ENCODE measurements at regions not wholly inside any gene's neighbourhood (a gene's known extent, or its start where the extent isn't known, plus 50 kb on each side); places are given as distances from the start of the nearest gene placed in this dataset.
"Not testable (repeated sequence)": the region's sequence is repeated elsewhere in the genome, so short reads cannot be mapped to it uniquely, and the experiment has no call there.

DNA sequence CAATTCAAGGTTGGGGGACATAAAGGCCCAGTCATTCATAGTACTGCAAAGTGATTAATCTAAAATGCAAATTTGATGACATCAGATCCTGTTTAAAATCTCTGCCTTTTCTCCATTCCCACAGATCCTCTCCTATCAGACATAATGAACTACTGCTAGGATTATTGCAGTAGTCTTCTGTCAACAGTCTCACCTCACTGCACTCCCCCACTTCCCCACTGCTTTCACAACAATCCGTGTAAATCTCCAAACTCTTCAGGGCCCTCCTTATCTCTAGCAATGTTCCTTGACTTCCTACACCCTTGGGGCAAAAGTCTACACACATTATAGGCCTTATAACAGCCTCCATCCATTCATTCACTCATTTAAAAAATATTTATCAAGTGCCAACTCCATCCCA is 112.4 kb downstream of the KBTBD2 start:
- Mint-ChIP-seq H3K9me3 (no peaks in the 10 kb centered on the region), H3K4me1 (ENCODE audit: low read depth) (no peaks in the 10 kb centered on the region), H3K27ac (no peak overlapping the region), H3K36me3 (no peaks in the 10 kb centered on the region), H3K4me3 (no peak overlapping the region), H3K27me3 (peaks cover 5% of the 10 kb centered on the region)
- intact Hi-C loops (cut with micrococcal nuclease): no loop called here
- ChIA-PET CTCF (no interaction called here), POLR2A (no interaction called here)
- no peak for DNase-seq

DNA sequence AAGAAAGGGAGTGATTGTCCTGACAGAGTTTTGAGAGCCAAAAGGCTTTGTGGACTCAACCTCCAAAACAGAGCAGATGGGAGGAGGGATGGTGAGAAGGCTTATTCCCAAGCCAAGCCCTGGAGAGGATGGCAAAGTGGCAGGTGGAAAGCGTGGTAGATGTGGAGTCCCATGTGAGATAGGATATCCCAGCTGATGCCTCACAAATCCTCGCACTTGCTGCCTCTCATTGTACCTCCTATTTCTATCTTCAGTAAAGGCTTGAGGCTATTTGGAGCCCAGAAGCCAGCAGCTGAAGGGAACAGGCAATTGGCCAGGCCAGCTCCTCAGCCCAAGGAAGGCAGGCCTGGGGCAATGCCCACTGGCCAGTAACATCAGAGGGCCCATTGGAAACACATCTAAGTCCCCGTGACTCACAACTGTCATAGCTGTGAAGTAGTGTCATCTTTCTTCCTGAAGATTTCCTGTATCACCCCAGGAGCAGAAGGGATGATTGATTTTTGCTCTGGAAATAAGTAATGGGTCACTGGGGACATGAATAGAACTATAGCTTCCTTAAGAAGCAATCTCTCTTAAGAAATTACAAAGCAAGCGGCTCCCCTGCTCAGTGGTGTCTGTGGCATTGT is 114.4 kb downstream of the KBTBD2 start:
- H3K27me3 Mint-ChIP-seq: peaks cover 13% of the 10 kb centered on the region
- H3K4me3 Mint-ChIP-seq; H3K4me1 Mint-ChIP-seq (ENCODE audit: low read depth); DNase-seq; H3K9me3 Mint-ChIP-seq; H3K27ac Mint-ChIP-seq; POLR2A ChIA-PET; intact Hi-C loops (cut with micrococcal nuclease); H3K36me3 Mint-ChIP-seq: not testable (repeated sequence)
- CTCF ChIA-PET: interaction anchor here (1.1 kb wide), 1 partner anchor 234 kb away, joined by 3 read pairs; no protein-coding TSS in a partner anchor

DNA sequence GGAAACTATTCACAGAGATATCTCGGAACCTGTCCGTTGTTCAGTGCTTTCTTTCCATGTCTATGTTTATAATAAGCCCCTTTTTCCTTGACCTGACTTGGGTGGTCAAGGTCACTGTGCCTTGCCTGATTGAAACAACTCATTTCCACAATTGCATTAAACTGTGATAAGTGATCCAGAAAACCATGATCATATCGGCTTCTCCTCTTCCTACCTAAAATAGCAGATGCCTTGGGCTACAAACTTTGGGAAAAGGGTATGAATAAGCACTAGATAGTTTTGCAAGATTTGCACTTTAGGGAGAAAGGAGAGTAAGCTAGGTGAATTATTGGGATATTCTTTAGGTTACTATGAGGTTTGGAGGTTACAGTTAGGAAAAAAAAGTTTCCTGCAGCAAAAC is 115.2 kb downstream of the KBTBD2 start:
- not testable (repeated sequence) for H3K27ac Mint-ChIP-seq

DNA sequence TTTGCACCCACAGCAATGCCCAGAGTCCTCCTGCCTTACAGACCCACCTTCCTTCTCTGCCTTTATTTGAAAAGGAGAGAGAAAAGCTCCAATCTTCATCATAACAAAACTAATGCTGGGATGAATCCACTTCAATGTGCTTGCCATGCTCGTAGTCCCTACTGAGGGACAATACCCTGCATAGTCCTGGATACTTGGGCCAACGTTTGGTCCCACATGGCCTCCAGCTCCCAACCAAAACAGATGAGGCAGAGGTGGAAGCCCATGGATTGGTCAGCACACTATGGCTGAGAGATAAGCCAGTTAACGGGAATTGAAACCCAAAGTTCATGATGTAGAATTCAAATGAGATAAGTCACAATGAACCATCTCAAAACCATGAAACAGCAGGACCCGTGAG is 115.8 kb downstream of the KBTBD2 start:
- POLR2A ChIA-PET; DNase-seq; H3K9me3 Mint-ChIP-seq; H3K27ac Mint-ChIP-seq; H3K36me3 Mint-ChIP-seq; intact Hi-C loops (cut with micrococcal nuclease); H3K4me1 Mint-ChIP-seq (ENCODE audit: low read depth); CTCF ChIA-PET; H3K4me3 Mint-ChIP-seq: not testable (repeated sequence)
- H3K27me3 Mint-ChIP-seq: peaks cover 15% of the 10 kb centered on the region

More for the DNA sequence above, 115.2 kb downstream of the KBTBD2 start:
- DNase-seq; H3K4me1 Mint-ChIP-seq (ENCODE audit: low read depth); intact Hi-C loops (cut with micrococcal nuclease); POLR2A ChIA-PET; H3K4me3 Mint-ChIP-seq; H3K36me3 Mint-ChIP-seq; H3K9me3 Mint-ChIP-seq; CTCF ChIA-PET: not testable (repeated sequence)
- H3K27me3 Mint-ChIP-seq: peaks cover 15% of the 10 kb centered on the region

DNA sequence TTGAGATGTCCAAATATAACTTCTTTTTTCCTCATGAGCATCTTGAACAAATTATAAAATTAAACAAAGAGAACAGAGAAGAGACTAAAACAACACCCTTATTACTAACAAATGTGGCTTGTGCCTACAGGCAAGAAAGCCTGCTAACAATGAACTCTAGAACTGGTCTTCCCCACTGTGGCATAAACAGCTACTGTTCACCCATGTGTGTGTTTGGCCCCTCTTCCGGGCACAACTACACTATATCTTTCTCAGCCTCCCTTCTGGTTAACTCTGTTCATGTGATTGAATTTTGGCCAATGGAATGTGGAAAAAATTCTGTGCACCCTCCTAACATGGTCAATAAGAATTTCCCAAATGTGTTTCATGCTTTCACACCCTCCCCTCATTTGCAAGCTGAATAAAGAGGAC is 117.0 kb downstream of the KBTBD2 start:
- no peak for DNase-seq
- Mint-ChIP-seq H3K27ac (no peak overlapping the region), H3K27me3 (peaks cover 15% of the 10 kb centered on the region), H3K4me3 (no peak overlapping the region), H3K9me3 (no peaks in the 10 kb centered on the region), H3K4me1 (ENCODE audit: low read depth) (no peaks in the 10 kb centered on the region), H3K36me3 (no peaks in the 10 kb centered on the region)
- intact Hi-C loops (cut with micrococcal nuclease): no loop called here
- POLR2A ChIA-PET: no interaction called here
- CTCF ChIA-PET: no interaction called here

DNA sequence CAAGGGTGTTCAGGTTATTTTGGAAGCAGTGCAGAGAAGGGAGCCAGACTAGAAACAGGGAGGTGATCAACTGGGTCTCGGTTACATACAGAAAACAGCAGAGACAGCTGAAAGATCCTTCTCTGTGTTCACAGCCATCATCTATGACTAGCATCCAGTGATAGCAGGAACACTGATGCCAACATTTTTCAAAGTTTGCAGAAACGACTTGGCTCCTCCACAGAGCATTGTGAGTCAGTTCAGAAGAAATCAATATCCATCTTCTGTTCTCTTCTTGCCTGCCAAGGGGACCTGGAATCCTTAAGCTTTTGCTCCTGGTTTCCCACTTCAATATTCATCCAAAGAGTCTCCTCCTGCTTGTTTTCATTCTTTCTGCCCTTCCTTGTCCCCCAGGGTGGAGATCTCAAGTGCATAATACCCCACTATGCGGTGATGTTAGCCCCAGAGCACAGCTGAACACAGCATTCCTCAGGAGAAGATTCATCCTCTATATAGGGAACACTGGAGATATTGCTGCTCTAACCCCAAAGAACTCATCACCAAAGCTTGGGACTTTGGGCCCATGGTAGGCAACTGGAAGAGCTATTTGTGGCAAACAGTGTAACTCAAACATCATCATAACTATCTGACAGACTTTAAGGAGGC is 122.6 kb downstream of the KBTBD2 start:
- H3K27ac Mint-ChIP-seq; CTCF ChIA-PET; H3K36me3 Mint-ChIP-seq; H3K4me1 Mint-ChIP-seq (ENCODE audit: low read depth); DNase-seq; H3K4me3 Mint-ChIP-seq; POLR2A ChIA-PET; H3K9me3 Mint-ChIP-seq: not testable (repeated sequence)
- H3K27me3 Mint-ChIP-seq: peaks cover 19% of the 10 kb centered on the region
- intact Hi-C loops (cut with micrococcal nuclease): loop anchor here (10.0 kb wide), 1 partner anchor 274 kb away; the partner anchor contains the start of genes AVL9 and LSM5

DNA sequence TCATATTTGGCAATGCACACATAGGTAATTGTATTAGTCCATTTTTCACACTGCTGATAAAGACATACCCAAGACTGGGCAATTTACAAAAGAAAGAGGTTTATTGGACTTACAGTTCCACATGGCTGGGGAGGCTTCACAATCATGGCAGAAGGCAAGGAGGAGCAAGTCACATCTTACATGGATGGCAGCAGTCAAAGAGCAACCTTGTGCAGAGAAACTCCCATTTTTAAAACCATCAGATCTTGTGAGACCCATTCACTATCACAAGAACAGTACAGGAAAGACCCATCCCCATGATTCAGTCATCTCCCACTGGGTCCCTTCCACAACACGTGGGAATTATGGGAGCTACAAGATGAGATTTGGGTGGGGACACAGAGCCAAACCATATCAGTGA is 123.2 kb downstream of the KBTBD2 start:
- H3K9me3 Mint-ChIP-seq; H3K4me1 Mint-ChIP-seq (ENCODE audit: low read depth); H3K4me3 Mint-ChIP-seq; POLR2A ChIA-PET; DNase-seq; H3K27ac Mint-ChIP-seq; H3K36me3 Mint-ChIP-seq; CTCF ChIA-PET: not testable (repeated sequence)
- peaks cover 21% of the 10 kb centered on the region for H3K27me3 Mint-ChIP-seq
- intact Hi-C loops (cut with micrococcal nuclease): loop anchor here (10.0 kb wide), 1 partner anchor 274 kb away; the partner anchor contains the start of genes AVL9 and LSM5

DNA sequence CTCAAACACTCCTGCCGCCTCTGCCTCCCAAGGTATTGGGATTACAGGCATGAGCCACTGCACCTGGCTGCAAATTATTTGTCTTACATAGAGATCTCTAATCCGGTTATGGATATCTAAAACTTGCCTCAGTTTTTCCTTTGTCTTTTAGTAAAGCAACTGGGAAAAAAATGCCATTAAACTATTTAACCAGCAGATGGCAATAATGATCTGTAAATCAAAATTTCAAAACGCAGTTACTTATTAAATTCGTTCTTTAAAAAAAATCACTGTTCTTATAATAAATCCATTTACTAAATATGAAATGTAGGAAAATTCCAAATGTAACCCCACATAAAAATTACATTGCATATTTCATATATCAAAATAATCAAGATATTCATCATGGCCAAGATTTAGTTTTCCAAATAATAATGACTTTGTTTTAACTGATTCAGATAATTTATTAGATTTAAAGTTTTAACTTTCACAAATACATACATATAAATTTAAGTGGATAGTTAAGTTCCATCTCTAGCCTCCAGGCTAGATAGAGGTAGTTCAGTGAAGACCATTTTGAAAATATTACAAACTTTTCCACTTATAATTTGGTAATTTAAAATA is 125.8 kb downstream of the KBTBD2 start:
- POLR2A ChIA-PET; H3K27ac Mint-ChIP-seq; DNase-seq; H3K36me3 Mint-ChIP-seq; H3K4me3 Mint-ChIP-seq; H3K4me1 Mint-ChIP-seq (ENCODE audit: low read depth); H3K9me3 Mint-ChIP-seq: not testable (repeated sequence)
- CTCF ChIA-PET: interaction anchor here (0.8 to 1.2 kb wide), 5 partner anchors 35 to 343 kb away, joined by 3 to 5 read pairs (median 4); no protein-coding TSS in a partner anchor
- intact Hi-C loops (cut with micrococcal nuclease): loop anchor here (1.0 to 10.0 kb wide), 2 partner anchors 271 to 342 kb away; partner anchors contain the start of genes AVL9 and LSM5
- H3K27me3 Mint-ChIP-seq: peaks cover 35% of the 10 kb centered on the region

DNA sequence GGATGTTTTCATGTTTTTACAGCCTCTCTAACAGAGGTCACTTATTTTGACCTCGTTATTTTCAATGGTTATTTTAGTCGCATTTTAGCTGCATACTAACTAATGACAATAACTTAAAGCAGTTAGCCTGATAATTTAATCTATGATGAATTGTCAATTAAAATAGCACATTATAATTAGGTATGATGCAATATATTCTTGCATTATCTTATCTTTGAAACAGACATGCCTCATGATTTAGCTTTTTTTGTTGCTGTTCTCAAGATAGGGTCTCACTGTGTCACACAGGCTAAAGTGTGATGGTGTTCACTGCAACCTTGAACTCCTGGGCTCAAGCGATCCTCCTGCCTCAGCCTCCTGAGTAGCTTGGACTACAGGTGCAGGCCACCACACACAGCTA is 126.4 kb downstream of the KBTBD2 start:
- Mint-ChIP-seq H3K27me3 (peaks cover 36% of the 10 kb centered on the region), H3K27ac (no peak overlapping the region), H3K4me1 (ENCODE audit: low read depth) (peaks cover 8% of the 10 kb centered on the region), H3K4me3 (no peak overlapping the region), H3K36me3 (no peaks in the 10 kb centered on the region), H3K9me3 (peaks cover 6% of the 10 kb centered on the region)
- intact Hi-C loops (cut with micrococcal nuclease): loop anchor here (1.0 to 10.0 kb wide), 2 partner anchors 270 to 342 kb away; partner anchors contain the start of genes AVL9 and LSM5
- ChIA-PET POLR2A (no interaction called here), CTCF (interaction anchor here (0.7 to 1.2 kb wide), 5 partner anchors 35 to 343 kb away, joined by 3 to 5 read pairs (median 5); no protein-coding TSS in a partner anchor)
- DNase-seq: no peak

DNA sequence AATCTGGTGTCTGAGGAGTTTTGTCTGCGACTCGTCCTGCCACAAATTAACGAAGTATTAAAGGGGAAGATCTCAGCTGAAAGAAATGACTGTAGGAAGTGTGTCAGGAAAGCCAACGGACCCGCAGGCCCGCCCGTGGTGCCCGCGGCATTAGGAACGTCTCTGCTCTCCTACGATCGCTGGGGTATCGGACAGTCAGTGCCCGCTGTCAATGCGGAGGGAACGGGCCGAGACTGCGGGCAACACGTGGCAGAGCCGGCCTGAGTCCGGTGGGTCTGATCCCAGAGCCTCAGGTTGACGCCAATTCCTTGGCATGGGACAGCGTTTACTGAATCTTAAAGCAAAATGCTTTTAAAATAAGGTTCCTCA is 128.7 kb downstream of the KBTBD2 start:
- DNase-seq: no peak
- H3K27ac Mint-ChIP-seq: no peak overlapping the region
- no peaks in the 10 kb centered on the region for H3K9me3 Mint-ChIP-seq
- no peaks in the 10 kb centered on the region for H3K36me3 Mint-ChIP-seq
- no peak overlapping the region for H3K4me3 Mint-ChIP-seq
- ChIA-PET POLR2A (no interaction called here), CTCF (interaction anchor here (0.6 kb wide), 1 partner anchor 90 kb away, joined by 4 read pairs; no protein-coding TSS in a partner anchor)
- H3K4me1 Mint-ChIP-seq (ENCODE audit: low read depth): peaks cover 8% of the 10 kb centered on the region
- intact Hi-C loops (cut with micrococcal nuclease): loop anchor here (10.0 kb wide), 1 partner anchor 268 kb away; the partner anchor contains the start of genes AVL9 and LSM5
- peaks cover 38% of the 10 kb centered on the region for H3K27me3 Mint-ChIP-seq

DNA sequence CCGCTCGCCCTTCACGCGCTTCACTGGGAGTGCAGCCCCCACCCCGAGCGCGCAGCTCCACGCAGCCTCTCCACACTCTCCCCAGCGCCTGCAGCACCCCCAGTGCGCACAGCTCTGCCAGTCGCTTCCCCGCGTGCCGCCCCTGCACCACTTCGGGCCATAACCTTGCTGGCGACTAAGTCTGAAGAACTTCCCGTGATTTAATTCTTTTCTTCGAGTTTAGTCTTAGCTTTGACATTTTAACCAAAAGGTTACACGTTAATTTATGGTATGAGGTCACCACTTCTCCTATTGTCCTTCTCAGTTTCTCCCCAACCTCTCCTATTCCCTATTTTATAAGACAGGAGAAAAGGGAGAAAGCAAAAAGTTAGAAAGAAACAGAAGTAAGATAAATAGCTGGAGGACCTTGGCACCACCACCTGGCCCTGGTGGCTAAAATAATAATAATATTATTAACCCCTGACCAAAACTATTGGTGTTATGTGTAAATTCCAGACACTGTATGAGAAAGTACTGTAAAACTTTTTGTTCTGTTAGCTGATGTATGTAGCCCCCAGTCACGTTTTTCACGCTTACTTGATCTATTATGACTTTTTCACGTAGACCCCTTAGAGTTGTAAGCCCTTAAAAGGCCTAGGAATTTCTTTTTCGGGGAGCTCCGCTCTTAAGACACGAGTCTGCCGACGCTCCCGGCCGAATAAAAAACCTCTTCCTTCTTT is 129.2 kb downstream of the KBTBD2 start:
- CTCF ChIA-PET: interaction anchor here (0.6 kb wide), 1 partner anchor 91 kb away, joined by 4 read pairs; no protein-coding TSS in a partner anchor
- H3K27ac Mint-ChIP-seq; POLR2A ChIA-PET; H3K4me1 Mint-ChIP-seq (ENCODE audit: low read depth); H3K36me3 Mint-ChIP-seq; DNase-seq; H3K4me3 Mint-ChIP-seq; H3K9me3 Mint-ChIP-seq: not testable (repeated sequence)
- peaks cover 38% of the 10 kb centered on the region for H3K27me3 Mint-ChIP-seq
- intact Hi-C loops (cut with micrococcal nuclease): loop anchor here (10.0 kb wide), 1 partner anchor 268 kb away; the partner anchor contains the start of genes AVL9 and LSM5

Measured in activated CD4-positive, alpha-beta memory T cell treated with anti-CD3 and anti-CD28 coated beads for 36 hours (primary cell).